ENCODE measurements at regions not wholly inside any gene's neighbourhood (a gene's known extent, or its start where the extent isn't known, plus 50 kb on each side); places are given as distances from the start of the nearest gene placed in this dataset.

GRCh38 chr2:6314218-6314960 is 551.3 kb downstream of the CMPK2 start:
- no peak overlapping the region for H3K4me3 Mint-ChIP-seq
- ATAC-seq (ENCODE audit: low read depth), result no peak
- ChIA-PET POLR2A (no interaction called here), CTCF (no interaction called here)
- no peaks in the 10 kb centered on the region for H3K36me3 Mint-ChIP-seq (ENCODE audit: low read depth)
- no peak for DNase-seq
- H3K27ac Mint-ChIP-seq, result no peak overlapping the region
- H3K4me1 Mint-ChIP-seq, result peaks cover 12% of the 10 kb centered on the region
- intact Hi-C loops (cut with micrococcal nuclease), result no loop called here
- no peak for TF ChIP-seq CTCF (IDR thresholded peaks at IDR 0.05)
- peaks cover 3% of the 10 kb centered on the region for H3K27me3 Mint-ChIP-seq
- no peaks in the 10 kb centered on the region for H3K9me3 Mint-ChIP-seq

- H3K4me1 Mint-ChIP-seq, result no peaks in the 10 kb centered on the region
- H3K27me3 Mint-ChIP-seq, result no peaks in the 10 kb centered on the region
- no peaks in the 10 kb centered on the region for H3K36me3 Mint-ChIP-seq (ENCODE audit: low read depth)
- H3K27ac Mint-ChIP-seq, result no peak overlapping the region
- H3K4me3 Mint-ChIP-seq, result no peak overlapping the region
- ATAC-seq (ENCODE audit: low read depth) (no peak), DNase-seq (no peak)
- H3K9me3 Mint-ChIP-seq, result peaks cover 16% of the 10 kb centered on the region
- ChIA-PET CTCF (no interaction called here), POLR2A (no interaction called here)
- no peak for TF ChIP-seq CTCF (IDR thresholded peaks at IDR 0.05)
- intact Hi-C loops (cut with micrococcal nuclease), result no loop called here
Measured at GRCh38 chr2:6325616-6326015, 540.1 kb downstream of the CMPK2 start.

DNA sequence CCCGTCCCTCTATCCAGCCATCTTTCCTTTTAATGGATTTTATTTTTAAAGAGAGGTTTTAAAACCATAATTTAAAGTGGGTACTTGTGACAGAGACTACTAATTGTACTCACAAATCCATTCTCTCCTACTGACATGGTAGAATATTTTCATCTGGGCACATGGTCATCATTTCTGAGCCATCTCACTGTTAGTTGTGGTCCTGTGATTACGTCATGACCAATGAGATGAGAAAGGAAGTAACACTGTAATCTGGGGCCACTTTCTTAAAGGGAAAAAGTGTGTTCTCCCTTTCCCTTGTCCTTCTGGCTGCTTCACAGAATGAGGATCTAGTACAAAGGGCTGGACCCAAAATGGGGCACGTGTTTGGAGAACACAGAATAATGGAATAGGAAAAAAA is 538.7 kb downstream of the CMPK2 start:
- Mint-ChIP-seq H3K36me3 (ENCODE audit: low read depth) (no peaks in the 10 kb centered on the region), H3K27ac (no peak overlapping the region), H3K9me3 (peaks cover 11% of the 10 kb centered on the region), H3K4me1 (no peaks in the 10 kb centered on the region), H3K27me3 (no peaks in the 10 kb centered on the region), H3K4me3 (no peak overlapping the region)
- intact Hi-C loops (cut with micrococcal nuclease), result no loop called here
- DNase-seq (no peak), ATAC-seq (ENCODE audit: low read depth) (no peak)
- POLR2A ChIA-PET, result no interaction called here
- TF ChIP-seq CTCF (IDR thresholded peaks at IDR 0.05), result no peak
- CTCF ChIA-PET, result no interaction called here

DNA sequence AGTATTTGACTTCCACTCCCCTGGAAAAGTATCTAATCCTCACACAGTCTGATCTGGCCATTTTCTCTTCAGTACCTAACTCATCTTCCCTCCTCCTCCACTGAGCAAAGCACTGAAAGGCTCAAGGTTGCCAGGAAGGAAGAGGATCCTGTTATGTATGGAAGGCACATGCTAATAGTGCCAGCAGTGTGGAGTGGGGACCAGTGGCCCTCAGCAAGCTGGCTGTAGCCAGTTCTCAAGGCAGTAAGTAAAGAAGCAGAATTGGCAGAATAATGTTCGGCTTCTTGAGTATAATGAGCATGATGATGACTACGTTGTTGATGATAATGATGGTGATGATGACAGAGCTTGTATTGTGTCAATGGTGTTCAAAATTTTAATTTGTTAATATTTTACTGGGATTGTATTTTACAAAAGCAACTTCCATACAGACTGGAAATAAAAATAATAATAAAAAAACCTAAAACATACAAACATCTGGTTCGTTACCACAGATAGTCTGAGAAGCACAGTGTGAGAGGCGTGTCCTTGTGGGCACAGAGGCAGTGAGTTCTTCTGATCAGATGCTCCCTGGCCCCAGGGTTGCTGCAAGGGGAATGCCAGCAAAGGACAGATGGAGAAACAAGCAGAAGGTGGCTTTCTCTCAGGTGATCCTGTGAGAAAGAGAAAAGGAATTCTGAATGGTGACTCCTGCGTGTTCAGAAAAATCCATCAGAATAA is 528.8 kb downstream of the CMPK2 start:
- DNase-seq (no peak), ATAC-seq (ENCODE audit: low read depth) (no peak)
- CTCF ChIA-PET, result no interaction called here
- TF ChIP-seq CTCF (IDR thresholded peaks at IDR 0.05), result no peak
- H3K36me3 Mint-ChIP-seq (ENCODE audit: low read depth), result no peaks in the 10 kb centered on the region
- intact Hi-C loops (cut with micrococcal nuclease), result no loop called here
- no peak overlapping the region for H3K4me3 Mint-ChIP-seq
- peaks cover 3% of the 10 kb centered on the region for H3K9me3 Mint-ChIP-seq
- H3K27me3 Mint-ChIP-seq, result peaks cover 2% of the 10 kb centered on the region
- peaks cover 5% of the 10 kb centered on the region for H3K4me1 Mint-ChIP-seq
- POLR2A ChIA-PET, result no interaction called here
- H3K27ac Mint-ChIP-seq, result no peak overlapping the region

DNA sequence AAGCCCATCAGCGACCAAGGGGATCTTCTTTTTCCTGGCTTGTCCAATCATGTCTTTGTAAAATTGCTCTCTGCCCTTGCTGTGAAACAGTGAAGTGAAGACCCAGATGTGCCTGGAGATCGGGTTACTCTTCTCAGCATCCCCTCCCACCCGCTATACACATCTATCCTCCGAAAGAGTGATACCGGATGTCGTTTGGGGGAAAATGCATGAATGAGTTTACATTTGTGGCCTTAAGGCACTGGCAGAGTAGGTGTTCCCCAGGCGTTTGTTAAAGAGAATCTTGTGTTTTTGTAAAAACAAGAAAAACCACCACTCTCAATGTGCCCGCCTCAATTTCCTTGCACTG is 528.3 kb downstream of the CMPK2 start:
- no peak for TF ChIP-seq CTCF (IDR thresholded peaks at IDR 0.05)
- H3K4me1 Mint-ChIP-seq, result peaks cover 9% of the 10 kb centered on the region
- H3K9me3 Mint-ChIP-seq, result no peaks in the 10 kb centered on the region
- no peak overlapping the region for H3K27ac Mint-ChIP-seq
- intact Hi-C loops (cut with micrococcal nuclease), result no loop called here
- ATAC-seq (ENCODE audit: low read depth) (no peak), DNase-seq (no peak)
- H3K36me3 Mint-ChIP-seq (ENCODE audit: low read depth), result no peaks in the 10 kb centered on the region
- no peak overlapping the region for H3K4me3 Mint-ChIP-seq
- peaks cover 2% of the 10 kb centered on the region for H3K27me3 Mint-ChIP-seq
- POLR2A ChIA-PET, result no interaction called here
- CTCF ChIA-PET, result no interaction called here

All from activated B cell treated with CpG ODN at 0.5 μM for 24 hours (primary cell).